ENCODE measurements at regions not wholly inside any gene's neighbourhood (a gene's known extent, or its start where the extent isn't known, plus 50 kb on each side); places are given as distances from the start of the nearest gene placed in this dataset.

- H3K9me3 ChIP-seq, result no peaks in the 10 kb centered on the region
- H3K27ac ChIP-seq, result no peak overlapping the region
- ATAC-seq (no peak), DNase-seq (no peak)
- intact Hi-C loops (cut with DNase I; ENCODE audit: low total_unique reads), result no loop called here
- H3K27me3 ChIP-seq, result no peaks in the 10 kb centered on the region
- no peak overlapping the region for H3K4me3 ChIP-seq
- in situ Hi-C loops (cut with MboI; ENCODE audit: low sequenced_read_pairs in 4 of 4), result no loop called here
- H3K36me3 ChIP-seq, result no peaks in the 10 kb centered on the region
- no peak for TF ChIP-seq CTCF (IDR thresholded peaks at IDR 0.05 in 4 of 5, conservative IDR thresholded peaks at IDR 0.05 in 1 of 5)
- TF ChIP-seq POLR2A (IDR thresholded peaks at IDR 0.05), result no peak
- H3K4me1 ChIP-seq, result peaks cover 18 to 23% of the 10 kb centered on the region in 2 donors
Observed at GRCh38 chr5:135253601-135254178, 145.3 kb downstream of the MACROH2A1 start.

- no peaks in the 10 kb centered on the region for H3K27me3 ChIP-seq
- ATAC-seq (peak; percentile 34 to 67), DNase-seq (peak in 1 of 2 donors; percentile 28)
- in situ Hi-C loops (cut with MboI; ENCODE audit: low sequenced_read_pairs in 4 of 4) (no loop called here), intact Hi-C loops (cut with DNase I; ENCODE audit: low total_unique reads) (no loop called here)
- H3K36me3 ChIP-seq, result no peaks in the 10 kb centered on the region
- no peak overlapping the region for H3K4me3 ChIP-seq
- TF ChIP-seq CTCF (IDR thresholded peaks at IDR 0.05 in 4 of 5, conservative IDR thresholded peaks at IDR 0.05 in 1 of 5), result no peak
- no peak for TF ChIP-seq POLR2A (IDR thresholded peaks at IDR 0.05)
- H3K9me3 ChIP-seq, result no peaks in the 10 kb centered on the region
- peaks cover 32 to 36% of the 10 kb centered on the region in 2 donors for H3K4me1 ChIP-seq
- no peak overlapping the region for H3K27ac ChIP-seq
Observed at GRCh38 chr5:135251093-135251492, 147.9 kb downstream of the MACROH2A1 start.

DNA sequence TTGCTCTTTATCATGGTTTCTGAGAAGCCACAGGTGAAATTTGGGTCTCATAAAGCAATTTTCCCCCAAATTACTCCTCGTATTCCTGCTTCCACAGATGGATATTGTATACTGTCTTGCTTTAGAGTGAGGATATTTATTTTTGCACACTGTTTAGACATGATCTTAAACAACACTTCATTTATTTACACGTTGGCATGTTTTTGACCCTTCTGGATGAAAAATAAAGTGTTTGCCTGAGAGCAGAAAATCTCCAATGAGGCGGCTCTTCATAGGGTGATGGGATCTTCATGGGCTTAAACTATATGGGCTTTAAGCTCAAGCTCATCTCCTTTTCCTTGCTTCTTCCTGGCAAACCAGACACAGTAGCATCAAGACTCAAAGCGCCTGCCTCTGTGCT lies 148.4 kb downstream of the MACROH2A1 start:
- H3K27me3 ChIP-seq, result no peaks in the 10 kb centered on the region
- in situ Hi-C loops (cut with MboI; ENCODE audit: low sequenced_read_pairs in 4 of 4) (no loop called here), intact Hi-C loops (cut with DNase I; ENCODE audit: low total_unique reads) (no loop called here)
- H3K9me3 ChIP-seq, result no peaks in the 10 kb centered on the region
- no peak overlapping the region for H3K4me3 ChIP-seq
- no peak overlapping the region for H3K27ac ChIP-seq
- ATAC-seq, result no peak
- no peak for DNase-seq
- TF ChIP-seq CTCF (IDR thresholded peaks at IDR 0.05 in 4 of 5, conservative IDR thresholded peaks at IDR 0.05 in 1 of 5), result no peak
- no peak for TF ChIP-seq POLR2A (IDR thresholded peaks at IDR 0.05)
- no peaks in the 10 kb centered on the region for H3K36me3 ChIP-seq
- H3K4me1 ChIP-seq, result peaks cover 36 to 40% of the 10 kb centered on the region in 2 donors

DNA sequence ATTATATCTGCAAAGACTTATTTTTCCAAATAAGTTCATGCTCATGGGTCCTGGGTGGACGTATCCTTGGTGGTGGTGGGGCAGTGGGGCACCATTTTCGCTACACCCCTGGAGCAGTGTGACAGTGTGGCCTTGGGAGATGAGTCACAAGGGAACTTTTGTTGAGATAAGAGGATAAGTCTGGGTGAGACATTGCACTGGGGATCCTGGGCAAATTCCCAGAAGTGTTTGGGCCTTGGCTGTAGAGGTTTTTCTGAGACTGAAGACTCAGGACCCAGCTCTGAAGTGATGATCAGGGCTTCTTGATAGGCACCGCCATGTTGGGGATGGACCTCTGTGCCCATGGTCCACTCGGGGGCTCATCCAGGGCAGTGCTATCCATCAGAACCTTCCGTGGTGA lies 149.4 kb downstream of the MACROH2A1 start:
- peaks cover 43 to 46% of the 10 kb centered on the region in 2 donors for H3K4me1 ChIP-seq
- no peaks in the 10 kb centered on the region for H3K9me3 ChIP-seq
- H3K4me3 ChIP-seq, result no peak overlapping the region
- no peak overlapping the region for H3K27ac ChIP-seq
- TF ChIP-seq POLR2A (IDR thresholded peaks at IDR 0.05) (no peak), CTCF (IDR thresholded peaks at IDR 0.05 in 4 of 5, conservative IDR thresholded peaks at IDR 0.05 in 1 of 5) (no peak)
- ATAC-seq (no peak), DNase-seq (no peak)
- in situ Hi-C loops (cut with MboI; ENCODE audit: low sequenced_read_pairs in 4 of 4), result no loop called here
- intact Hi-C loops (cut with DNase I; ENCODE audit: low total_unique reads), result loop anchor here (10.0 kb wide), 1 partner anchor 145 kb away; the partner anchor contains the start of gene MACROH2A1
- H3K27me3 ChIP-seq, result no peaks in the 10 kb centered on the region
- no peaks in the 10 kb centered on the region for H3K36me3 ChIP-seq

- ATAC-seq (no peak), DNase-seq (no peak)
- in situ Hi-C loops (cut with MboI; ENCODE audit: low sequenced_read_pairs in 4 of 4), result no loop called here
- no peaks in the 10 kb centered on the region for H3K9me3 ChIP-seq
- TF ChIP-seq CTCF (IDR thresholded peaks at IDR 0.05 in 4 of 5, conservative IDR thresholded peaks at IDR 0.05 in 1 of 5) (no peak), POLR2A (IDR thresholded peaks at IDR 0.05) (no peak)
- no peak overlapping the region for H3K4me3 ChIP-seq
- H3K27me3 ChIP-seq, result no peaks in the 10 kb centered on the region
- intact Hi-C loops (cut with DNase I; ENCODE audit: low total_unique reads), result loop anchor here (10.0 kb wide), 1 partner anchor 146 kb away; the partner anchor contains the start of gene MACROH2A1
- no peak overlapping the region for H3K27ac ChIP-seq
- H3K4me1 ChIP-seq, result peaks cover 47% of the 10 kb centered on the region in 2 donors
- H3K36me3 ChIP-seq, result no peaks in the 10 kb centered on the region
Observed at GRCh38 chr5:135248801-135249231, 150.2 kb downstream of the MACROH2A1 start.
